RPMI8226 (cell line): ENCODE measurements at regions not wholly inside any gene's neighbourhood (a gene's known extent, or its start where the extent isn't known, plus 50 kb on each side); places are given as distances from the start of the nearest gene placed in this dataset.

Experiments
- DNase-seq: peaks from one replicate; pipeline ENCODE4 v3.0.0-alpha.2; 2015

DNA sequence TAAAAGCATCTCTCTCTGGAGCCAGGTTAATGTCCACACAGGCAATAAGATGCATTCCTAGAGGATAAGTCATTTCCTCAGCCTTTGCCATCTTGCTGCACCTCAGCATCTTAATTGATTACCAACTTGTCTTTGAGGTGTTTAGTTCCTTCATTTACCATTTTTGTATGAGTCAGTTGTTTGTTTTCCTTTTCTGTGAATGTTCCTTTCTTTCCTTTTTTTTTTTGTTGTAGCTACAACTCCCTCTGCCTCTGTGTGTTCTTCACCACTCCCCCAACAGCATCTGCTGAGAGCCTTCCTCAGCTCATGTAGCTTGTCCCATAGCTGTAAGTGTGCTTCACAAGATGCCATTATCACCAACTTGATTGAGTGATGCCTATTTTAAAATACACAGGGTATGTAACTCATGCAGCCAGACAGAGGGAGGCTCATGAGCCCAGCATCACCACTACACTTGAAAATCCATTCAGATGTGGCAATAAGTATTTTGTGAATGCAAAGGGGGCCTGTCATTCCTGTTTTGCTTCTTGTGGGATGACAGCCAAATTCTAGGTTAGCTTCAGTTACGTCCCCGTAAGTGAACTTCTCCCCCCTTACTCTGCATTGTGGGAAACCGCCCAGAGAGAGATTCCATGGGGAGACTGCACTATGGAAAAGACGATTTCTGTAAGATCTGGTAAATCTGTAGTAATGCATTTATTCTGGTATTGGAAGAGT, 315.9 kb upstream of the ZEB2 start:
- no peak for DNase-seq

DNA sequence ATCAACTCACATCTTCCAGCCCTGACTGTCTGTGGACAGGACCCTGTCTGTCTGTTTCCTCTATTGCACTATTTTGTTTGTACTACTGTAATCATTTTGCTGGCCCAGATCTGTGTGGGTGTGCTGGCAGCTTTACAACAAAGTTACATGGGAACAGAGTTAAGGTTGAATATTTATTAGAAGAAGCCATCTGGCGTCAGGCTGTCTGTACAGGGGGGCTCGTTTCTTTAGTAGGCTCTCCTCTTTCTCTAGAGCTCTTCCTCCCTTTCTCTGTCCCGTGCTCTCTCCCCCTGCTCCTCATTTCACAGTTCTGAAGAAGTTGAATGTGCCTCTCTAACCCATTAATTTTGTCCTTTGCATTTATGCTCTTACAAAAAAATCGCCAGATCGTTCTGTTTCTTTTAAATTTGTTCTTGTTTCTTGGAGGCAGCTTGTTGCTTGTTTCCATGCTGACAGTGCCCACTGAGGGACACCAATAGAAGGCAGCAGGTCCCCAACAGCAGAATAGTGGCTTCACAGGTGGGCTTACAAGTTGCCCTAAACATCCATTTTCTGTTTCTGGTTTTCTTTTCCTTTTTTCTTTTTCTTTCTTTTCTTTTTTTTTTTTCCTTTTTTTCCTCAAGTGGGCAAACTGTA, 315.2 kb upstream of the ZEB2 start:
- no peak for DNase-seq

DNA sequence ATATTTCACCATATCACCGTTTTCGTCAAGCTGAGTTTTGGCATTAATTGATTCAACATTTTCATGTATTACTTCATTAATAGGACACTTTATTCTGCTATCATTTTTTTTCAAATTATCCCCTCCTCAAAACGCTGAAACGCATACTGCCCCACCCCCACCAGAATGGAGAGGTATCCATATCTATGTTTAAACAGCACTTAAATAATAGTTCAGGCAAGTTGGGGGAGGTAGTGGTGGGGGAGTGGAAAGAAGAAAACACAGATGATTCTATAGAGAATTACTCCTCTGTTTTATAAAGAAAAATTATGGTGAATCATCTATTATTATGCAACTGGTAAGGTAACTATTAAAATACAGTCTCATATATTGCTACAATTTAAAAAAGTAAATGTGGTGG, 314.4 kb upstream of the ZEB2 start:
- DNase-seq: no peak

DNA sequence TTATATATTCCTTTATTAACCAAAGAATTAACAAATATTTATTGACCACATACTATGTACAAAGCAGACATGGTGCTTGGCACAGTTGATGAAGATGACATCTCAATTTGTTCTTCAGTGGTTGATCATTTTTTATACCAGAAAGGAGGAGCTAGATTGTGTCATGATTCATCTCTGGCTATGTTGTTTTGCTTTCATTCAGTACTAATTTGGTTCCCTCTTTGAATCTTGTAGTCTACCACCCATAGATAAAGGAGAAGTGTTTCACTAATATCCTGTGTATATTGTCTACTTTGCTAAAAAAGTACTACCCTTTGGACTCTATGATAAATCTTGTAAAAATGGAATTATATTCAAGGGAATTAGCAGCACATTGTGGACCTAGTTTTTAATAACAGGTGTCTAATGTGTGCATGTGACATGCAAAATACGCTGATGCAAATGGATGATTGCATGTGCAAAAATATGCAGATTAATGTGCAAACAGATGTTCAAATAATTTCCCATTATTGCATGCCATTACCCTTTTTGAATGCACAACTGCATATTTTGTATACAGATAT, 313.2 kb upstream of the ZEB2 start:
- no peak for DNase-seq

DNA sequence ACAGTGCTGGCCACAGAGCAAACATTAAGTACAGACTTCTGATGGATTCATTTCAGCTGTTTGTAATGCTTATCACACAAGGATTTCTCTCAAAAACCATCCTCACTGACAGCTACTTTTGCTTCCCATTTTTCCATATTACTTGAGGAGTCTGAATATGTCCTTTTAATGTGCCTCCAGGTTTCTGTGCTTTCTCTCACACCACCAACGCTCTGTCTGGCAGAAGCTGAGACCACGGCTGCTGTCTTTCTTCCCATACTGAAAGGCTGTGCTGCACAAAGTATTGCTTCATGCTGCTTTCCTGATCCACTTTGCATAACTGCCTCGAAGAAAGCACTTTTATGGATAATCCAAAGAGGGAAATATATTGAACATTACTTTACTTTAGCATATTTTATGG, 312.1 kb upstream of the ZEB2 start:
- DNase-seq: no peak

DNA sequence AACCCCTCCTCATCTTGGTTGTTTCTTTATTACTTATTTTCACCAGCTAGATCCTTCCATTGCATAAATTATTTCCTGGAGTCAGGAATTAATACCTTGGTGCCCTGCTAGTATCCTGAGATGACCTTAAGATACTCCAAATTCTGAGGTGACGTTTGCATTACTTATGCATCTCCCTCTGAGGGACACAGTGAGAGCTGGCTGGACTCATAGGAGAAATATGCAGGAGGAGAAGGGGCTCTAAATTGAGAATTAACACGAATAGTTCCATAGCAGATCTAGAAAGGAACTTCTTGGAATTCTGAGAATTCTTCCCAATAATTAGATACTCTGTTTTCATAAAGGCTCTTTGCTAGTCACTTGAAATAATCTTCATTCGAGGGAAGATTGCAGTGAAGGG, 310.6 kb upstream of the ZEB2 start:
- DNase-seq: no peak

DNA sequence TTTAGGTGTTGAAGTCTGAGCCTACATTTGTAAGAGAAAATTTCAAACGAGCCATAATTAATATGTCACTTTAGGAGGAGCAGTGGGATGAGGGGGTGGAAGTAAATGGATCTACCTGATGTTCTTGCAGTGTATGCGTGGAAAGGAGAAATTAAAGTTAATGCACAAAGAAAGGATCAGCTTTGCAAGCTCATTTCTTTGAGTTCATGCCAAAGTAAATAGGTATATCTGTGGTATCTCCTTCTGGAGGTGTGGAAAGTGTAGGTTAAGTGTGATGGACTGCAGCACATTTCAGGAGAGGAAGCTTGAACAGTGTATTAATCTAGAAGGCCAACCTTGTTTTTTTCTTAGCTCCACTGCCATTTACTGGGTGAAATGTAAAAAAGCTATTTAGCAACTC, 307.5 kb upstream of the ZEB2 start:
- DNase-seq: no peak

DNA sequence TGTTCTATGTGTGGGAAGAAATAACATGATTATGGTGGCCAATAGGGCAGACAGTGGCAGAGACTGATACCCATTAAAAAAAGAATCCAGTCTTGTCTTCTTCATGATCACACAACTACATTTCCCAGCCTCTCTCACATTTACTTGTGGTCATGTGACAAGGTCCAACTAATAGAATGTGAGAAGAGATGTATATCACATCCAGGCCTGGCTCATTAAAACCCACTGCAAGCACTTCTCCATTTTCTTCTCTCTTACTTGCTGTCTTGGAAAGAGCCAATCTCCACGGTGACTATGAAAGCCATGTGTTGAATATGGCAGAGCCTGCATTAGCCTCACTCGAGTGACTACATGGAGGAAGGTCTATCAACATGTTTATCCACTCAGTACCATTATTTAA, 306.2 kb upstream of the ZEB2 start:
- no peak for DNase-seq

DNA sequence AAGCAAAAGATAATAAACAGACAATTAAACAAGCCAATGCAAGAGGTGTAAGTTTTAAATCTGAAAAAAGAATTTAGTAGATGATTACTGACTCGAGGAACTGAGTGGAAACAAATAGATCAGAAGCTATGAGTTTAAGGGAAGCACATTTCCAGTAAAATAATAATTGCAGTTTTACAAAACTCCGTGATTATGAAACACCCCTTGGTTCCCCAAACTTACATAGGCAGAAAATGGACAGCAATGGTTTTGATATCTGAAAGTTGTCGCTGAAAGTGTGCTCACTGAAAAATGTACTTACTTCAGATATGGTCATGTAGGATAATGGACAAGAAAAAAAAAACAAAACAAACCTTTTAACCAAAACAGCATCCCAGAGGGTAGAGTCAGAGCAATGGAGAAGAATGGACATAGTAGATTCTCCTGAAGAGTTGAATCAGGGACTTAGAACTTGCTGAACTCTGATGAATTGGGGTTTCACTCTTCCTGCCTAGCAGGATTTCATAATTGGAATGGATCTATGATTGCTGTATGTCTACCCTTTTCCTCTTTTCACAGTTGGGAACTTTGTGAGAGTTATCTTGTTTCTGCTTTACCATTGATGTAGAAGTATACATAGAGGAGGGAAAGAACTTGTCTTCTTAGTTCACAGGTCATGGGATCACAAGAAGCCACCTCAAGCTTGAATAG, 305.6 kb upstream of the ZEB2 start:
- no peak for DNase-seq

DNA sequence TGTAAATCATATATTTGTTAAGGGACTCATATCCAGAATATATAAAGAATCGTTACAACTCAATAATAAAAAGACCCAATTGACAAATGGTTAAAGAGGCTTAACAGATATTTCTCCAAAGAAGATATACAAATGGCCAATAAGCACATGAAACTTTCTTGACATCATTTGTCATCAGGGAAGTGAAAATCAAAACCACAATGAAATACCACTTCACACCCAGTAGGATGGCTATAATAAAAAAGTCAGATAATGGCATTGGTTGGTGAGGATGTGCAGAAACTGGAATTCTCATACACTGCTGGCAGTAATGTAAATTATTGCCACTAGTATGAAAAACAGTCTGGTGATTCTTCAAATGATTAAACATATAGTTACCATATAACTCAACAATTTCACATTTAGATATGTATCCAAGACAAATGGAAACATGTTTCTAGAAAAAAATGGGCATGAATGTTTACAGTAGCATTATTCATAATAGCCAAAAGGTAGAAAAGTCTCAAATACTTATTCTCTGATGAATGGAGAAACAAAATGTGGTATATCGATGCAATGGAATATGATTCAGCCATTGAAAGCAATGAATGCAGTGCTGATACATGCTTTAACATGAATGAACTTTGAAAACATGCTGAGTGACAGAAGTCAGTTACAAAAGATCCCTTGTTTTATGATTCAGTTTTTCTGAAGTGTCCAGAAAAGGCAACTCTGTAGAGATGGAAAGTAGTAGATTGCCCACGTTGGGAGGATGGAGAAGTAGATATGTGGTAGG, 304.6 kb upstream of the ZEB2 start:
- DNase-seq: no peak

DNA sequence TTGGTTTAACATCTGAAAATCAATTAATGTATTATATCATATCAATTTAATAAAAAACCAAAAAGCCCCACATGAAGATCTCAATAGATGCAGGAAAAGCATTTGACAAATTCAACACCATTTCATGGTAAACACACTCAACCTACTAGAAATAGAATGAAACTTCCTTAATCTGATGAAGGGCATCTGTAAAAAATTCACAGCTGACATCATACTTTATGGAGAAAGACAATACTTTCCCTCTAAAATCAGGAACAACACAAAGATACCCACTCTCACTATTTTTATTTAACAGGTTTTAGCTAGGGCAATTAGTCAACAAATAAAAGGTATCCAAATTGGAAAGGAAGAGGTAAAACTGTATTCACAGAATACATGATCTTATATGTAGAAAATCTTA, 303.0 kb upstream of the ZEB2 start:
- no peak for DNase-seq

DNA sequence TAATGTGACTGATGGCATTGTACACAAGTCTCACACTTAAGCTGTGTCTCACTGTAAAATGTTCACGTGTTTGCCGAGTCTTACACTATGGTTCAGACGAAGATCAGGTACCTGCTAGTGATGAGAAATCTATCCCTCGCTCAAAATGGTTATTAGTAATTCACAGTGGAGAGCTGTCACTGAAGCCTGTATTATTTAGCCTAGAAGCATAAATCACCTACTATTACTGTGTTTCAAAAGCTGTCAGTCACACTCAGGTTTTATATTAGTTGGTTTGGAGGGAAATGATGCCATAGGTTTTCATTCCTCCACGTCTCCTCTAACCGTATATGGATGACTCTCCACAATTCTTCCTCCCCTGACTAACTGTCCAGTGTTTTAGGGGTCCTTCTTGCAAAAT, 292.4 kb upstream of the ZEB2 start:
- DNase-seq: no peak

DNA sequence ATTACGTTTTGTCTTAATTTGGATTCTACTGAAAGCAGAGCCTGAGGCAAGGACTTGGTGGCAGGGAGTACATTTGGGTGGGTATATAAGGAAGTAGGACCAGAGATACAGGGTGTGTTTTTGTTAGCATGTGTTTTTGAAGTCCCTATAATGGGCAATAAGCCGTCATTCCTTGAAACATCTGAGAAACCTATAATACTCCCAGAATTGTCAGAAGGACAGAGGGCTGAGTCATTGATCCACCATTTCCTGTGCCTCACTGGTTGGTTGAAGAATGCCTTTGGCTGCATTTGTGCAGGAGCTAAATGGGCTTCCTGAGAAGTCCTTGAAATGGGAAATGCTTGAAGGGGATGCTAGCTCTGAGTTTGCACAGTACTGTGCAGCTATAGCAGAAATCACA, 281.8 kb upstream of the ZEB2 start:
- DNase-seq: no peak

DNA sequence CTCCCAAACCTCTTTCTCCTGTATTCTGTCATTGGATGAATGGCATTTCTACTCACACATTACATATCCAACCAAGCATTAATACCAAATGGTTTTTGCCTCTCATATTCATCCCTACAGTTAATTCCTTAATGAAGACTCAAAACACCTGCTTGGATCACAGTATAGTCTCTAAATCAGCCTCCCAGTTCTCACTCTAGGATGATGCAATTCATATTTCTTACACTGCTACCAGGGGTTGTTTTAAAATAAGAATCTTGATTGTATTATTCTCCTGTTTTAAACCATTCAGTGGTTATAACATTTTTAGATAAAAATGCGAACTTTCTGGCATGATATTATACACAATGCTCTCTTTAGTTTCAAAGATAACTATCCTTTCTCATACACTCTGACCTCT, 281.4 kb upstream of the ZEB2 start:
- DNase-seq: no peak

DNA sequence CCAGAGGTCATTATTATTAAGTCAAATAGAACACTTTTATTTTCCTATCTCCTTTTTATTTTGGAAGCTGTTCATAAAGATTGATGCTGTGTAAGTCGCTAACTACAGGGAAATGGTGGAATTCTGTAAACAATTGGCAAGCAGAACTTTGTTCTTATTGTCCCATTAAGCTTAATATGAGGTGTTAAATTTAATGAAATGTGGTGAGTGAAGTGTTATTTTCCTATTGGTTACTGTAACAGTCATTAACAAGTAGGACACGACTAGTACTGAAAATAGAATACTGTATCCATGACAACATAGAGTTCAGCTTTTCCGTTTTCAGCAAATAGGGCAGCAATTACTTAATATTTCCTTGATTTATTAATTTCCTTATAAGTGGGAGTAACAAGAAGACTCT, 279.1 kb upstream of the ZEB2 start:
- no peak for DNase-seq

DNA sequence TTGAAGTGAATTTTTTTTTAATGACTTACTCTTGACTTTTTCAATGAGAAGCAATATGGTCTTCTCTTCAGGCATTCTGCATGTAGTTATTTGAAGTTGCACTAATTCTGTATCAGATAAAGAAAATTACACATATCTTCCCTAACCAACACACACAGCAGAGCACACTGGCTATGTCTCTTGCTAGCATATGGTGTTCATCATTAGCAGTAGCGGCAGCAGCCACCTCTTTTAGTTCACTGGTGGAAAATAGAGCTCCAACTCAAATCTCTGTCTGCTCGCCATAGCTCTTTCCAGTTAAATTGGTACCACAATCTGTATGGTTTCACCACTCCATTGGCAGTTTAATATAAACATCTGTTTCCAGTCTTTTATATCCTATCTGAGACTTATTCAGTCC, 278.1 kb upstream of the ZEB2 start:
- DNase-seq: no peak

DNA sequence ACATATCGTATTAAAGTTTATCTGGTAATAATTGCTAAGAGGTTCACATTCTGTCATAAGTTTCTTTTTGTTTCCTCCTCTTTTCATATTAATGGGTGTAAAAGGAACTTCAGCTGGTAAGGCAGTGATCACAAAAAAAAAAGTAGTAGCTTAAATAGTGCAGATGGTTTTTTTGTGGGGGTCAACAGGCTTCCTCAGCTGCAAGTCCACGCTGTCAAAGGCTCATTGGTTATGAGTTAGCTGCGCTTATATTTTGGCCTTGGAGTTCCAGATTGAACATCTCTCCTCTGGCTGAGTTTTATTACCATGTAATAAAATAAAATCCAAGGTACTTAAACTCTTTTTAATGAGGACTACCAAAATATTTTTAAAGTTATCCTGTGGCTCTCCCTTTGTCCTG, 277.0 kb upstream of the ZEB2 start:
- DNase-seq: no peak

DNA sequence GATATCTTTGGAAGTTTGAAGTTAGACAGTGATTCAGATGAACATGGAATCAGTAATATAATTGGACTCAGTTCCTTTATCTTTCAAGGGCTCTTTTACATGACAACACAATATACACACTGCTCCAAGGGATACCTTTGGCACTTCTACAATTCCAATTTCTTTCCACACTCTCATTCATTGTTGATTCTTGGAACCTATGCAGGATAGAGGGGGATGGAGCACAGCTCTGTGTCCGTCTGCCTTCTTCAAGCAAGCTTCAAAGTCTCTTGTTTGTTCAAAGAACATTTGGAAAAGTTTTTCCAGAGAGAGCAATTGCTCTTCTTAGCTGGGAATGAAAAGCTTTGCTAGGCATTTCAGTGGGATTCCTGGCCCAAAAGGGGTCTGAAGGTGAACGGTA, 276.2 kb upstream of the ZEB2 start:
- no peak for DNase-seq

DNA sequence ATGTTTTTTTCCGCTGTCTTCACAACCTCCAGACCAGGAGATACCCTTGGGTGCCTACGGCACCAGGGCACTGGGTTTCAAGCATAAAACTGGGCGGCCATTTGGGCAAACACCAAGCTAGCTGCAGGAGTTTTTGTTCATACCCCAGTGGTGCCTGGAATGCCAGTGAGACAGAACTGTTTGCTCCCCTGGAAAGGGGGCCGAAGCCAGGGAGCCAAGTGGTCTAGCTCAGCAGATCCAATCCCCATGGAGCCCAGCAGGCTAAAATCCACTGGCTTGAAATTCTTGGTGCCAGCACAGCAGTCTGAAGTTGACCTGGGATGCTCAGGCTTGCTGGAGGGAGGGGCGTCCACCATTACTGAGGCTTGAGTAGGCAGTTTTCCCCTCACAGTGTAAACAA, 265.3 kb upstream of the ZEB2 start:
- no peak for DNase-seq

DNA sequence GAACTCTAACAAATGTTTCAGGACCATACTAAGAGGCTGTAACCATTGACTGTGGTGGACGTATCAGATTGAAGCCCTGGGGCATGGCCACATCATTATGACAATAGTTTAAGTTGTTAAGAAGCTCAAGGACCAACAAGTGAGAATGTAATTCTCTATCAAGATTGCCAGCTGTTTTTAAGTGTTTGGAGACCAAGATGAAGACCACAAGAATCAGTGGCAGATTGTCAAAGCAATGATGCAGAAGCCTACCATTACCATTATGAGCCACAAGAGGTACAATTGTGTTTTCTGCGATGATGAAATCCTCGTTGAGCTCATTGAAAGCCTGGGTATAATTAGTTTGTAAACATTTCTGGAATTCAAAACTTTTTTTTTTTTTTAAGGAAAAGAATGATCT, 261.1 kb upstream of the ZEB2 start:
- DNase-seq: no peak

DNA sequence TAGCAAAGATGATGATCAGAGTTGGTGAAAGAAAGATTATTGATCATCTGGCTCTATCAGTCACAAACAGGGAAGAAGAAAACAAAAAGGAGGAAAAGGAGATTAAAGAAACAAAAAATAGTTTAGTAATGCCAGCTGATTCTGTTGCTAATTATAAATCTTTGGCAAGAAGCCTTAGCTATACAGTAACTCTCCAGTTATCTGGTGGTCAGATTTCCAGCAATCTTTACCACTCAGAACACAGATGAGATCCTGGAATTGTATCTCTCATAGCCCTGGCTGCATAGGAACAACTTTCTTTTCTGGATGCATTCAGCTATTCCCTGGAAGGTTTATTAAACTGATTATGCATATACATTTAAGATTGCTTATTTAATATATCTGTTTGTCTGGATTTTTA, 256.8 kb upstream of the ZEB2 start:
- no peak for DNase-seq

DNA sequence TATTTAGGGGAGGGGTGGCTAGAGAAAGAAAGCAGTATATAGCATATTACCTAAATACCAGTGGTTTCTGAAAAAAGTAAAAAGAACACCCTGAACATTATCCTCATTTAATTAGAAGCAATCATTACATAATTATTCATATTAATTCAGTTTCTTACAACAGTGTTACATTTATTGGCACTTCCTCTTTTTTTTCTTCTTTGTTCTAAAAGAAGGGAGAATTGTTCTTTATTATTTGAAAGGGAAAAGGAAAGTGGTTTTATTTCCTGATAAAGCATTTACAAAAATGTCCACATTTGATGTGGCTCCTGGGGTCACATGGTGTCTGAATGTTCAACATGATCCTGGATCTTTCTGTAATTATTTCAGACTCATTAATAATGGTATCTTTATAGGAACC, 254.9 kb upstream of the ZEB2 start:
- DNase-seq: no peak

DNA sequence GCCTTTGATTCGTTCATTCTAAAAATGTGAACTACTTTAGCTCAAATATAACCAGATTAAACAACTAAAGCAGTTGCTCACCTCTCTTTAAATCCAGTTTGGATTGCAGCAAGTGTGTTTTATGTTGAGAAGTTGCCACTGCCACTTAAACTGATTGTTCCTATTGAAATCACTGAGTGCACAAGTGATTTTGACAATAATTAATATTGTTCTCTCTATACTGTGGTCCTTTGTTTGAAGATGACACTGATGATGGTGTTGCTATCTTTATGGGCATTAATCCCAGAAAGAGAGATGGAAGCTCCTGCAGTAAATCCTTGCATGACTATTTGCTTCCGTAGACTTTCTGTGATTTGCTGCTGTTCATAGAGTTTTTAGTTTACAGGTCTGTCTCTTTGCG, 251.4 kb upstream of the ZEB2 start:
- DNase-seq: no peak
